Sigmoid colon (tissue), 6 donors: ENCODE measurements at regions not wholly inside any gene's neighbourhood (a gene's known extent, or its start where the extent isn't known, plus 50 kb on each side); places are given as distances from the start of the nearest gene placed in this dataset.
A peak's percentile ranks its signal among the peaks of the same experiment; 100 is the strongest.

Experiments
- DNase-seq: peaks from one replicate; pipeline ENCODE4 v3.0.0-alpha.2; 2019
- H3K27ac ChIP-seq, 4 donors: fragments of 200-600 bp; sonication (generic); one replicate each; pipeline ENCODE4 v1.5.1; 2016 to 2019; ENCODE audit warnings: mild to moderate bottlenecking in 1 of 4
- H3K27me3 ChIP-seq, 3 donors: fragments of 200-600 bp; sonication (generic); one replicate each; pipeline ENCODE4 v1.5.1; 2019; ENCODE audit warnings: mild to moderate bottlenecking in 1 of 3
- H3K36me3 ChIP-seq, 4 donors: fragments of 200-600 bp; sonication (generic); one replicate each; pipeline ENCODE4 v1.5.1; 2016 to 2019
- H3K4me1 ChIP-seq, 4 donors: fragments of 200-600 bp; sonication (generic); one replicate each; pipeline ENCODE4 v1.5.1; 2017 to 2019
- H3K4me3 ChIP-seq, 4 donors: fragments of 200-600 bp; sonication (generic); one replicate each; pipeline ENCODE4 v1.5.1; 2017 to 2019; ENCODE audit warnings: mild to moderate bottlenecking in 2 of 4, moderate library complexity in 1 of 4
- H3K9me3 ChIP-seq, 4 donors: fragments of 200-600 bp in 3 of 4; sonication (generic) in 3 of 4; one replicate each; pipeline versions ENCODE4 v1.5.1 to v1.6.1; 2013 to 2019
- EP300 ChIP-seq, 4 donors: sonication (generic); formaldehyde crosslinking; IDR thresholded peaks; one replicate each; pipeline ENCODE4 v1.6.1; 2017; ENCODE audit warnings: antibody characterized with exemption in 4 of 4
- POLR2A ChIP-seq, 2 donors: fragments of 450-650 bp; IDR thresholded peaks; one replicate each; pipeline ENCODE4 v1.6.1; 2016; ENCODE audit warnings: antibody characterized with exemption in 2 of 2, mild to moderate bottlenecking in 2 of 2, moderate library complexity in 2 of 2
- POLR2AphosphoS5 ChIP-seq, 4 donors: sonication (generic); formaldehyde crosslinking; IDR thresholded peaks; one replicate each; pipeline ENCODE4 v1.6.1; 2017; ENCODE audit warnings: antibody characterized with exemption in 4 of 4
- WGBS, 2 donors: extraction: QIAGEN DNeasy Blood & Tissue Kit; methylation state at CpG; one replicate each; pipeline ENCODE4 v1.1.7; 2013; 5-methylcytosine and 5-hydroxymethylcytosine counted together
- intact Hi-C: fragments of 100-400 bp; cut with DNase I; formaldehyde crosslinking; loops from one replicate; pipeline ENCODE4 v1.15.1; 2023
- TF ChIP-seq, protein P1 (sequence below), 4 experiments: fragments of 450-650 bp in 3 of 4; fragments of 200-600 bp in 1 of 4; IDR thresholded peaks; one replicate each; pipeline ENCODE4 v1.5.1; 2016 to 2019; ENCODE audit warnings: antibody characterized with exemption in 4 of 4, mild to moderate bottlenecking in 3 of 4, moderate library complexity in 2 of 4
- donor health status: healthy with polysubstance abuse.
- donor health status: healthy.

DNA sequence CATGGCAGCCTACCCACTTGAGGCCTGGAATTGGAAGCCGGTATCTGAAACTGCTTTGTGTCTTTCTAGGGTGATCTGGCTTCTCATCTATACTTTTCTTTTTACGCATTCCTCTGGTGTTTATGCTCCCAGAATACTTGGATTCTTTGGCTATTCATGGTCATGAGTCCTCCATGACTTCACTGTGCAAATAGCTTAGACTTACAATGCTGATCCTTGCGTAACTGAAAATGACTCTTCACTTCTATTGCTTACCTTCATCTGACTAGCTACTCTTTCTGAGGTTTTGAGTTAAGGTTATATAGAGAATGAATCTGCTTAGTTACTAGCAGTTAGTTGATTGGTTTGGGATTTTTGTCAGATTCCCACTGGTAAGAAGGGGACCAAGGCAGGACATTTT is 121.7 kb upstream of the NOVA1 start:
- intact Hi-C loops = no loop called here
- Histone ChIP-seq H3K27me3 (no peaks in the 10 kb centered on the region), H3K4me3 (no peak overlapping the region), H3K36me3 (no peaks in the 10 kb centered on the region), H3K9me3 (no peaks in the 10 kb centered on the region), H3K4me1 (no peaks in the 10 kb centered on the region), H3K27ac (no peak overlapping the region)
- DNase-seq = no peak
- 94 to 97% methylated on average over 3 of the region's 3 CpGs for WGBS, 2 donors
- no peak for TF ChIP-seq POLR2AphosphoS5 (IDR thresholded peaks at IDR 0.05)
- TF ChIP-seq, protein P1, sequence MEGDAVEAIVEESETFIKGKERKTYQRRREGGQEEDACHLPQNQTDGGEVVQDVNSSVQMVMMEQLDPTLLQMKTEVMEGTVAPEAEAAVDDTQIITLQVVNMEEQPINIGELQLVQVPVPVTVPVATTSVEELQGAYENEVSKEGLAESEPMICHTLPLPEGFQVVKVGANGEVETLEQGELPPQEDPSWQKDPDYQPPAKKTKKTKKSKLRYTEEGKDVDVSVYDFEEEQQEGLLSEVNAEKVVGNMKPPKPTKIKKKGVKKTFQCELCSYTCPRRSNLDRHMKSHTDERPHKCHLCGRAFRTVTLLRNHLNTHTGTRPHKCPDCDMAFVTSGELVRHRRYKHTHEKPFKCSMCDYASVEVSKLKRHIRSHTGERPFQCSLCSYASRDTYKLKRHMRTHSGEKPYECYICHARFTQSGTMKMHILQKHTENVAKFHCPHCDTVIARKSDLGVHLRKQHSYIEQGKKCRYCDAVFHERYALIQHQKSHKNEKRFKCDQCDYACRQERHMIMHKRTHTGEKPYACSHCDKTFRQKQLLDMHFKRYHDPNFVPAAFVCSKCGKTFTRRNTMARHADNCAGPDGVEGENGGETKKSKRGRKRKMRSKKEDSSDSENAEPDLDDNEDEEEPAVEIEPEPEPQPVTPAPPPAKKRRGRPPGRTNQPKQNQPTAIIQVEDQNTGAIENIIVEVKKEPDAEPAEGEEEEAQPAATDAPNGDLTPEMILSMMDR (IDR thresholded peaks at IDR 0.05) = no peak
- no peak for TF ChIP-seq EP300 (IDR thresholded peaks at IDR 0.05)
- no peak for TF ChIP-seq POLR2A (IDR thresholded peaks at IDR 0.05)

DNA sequence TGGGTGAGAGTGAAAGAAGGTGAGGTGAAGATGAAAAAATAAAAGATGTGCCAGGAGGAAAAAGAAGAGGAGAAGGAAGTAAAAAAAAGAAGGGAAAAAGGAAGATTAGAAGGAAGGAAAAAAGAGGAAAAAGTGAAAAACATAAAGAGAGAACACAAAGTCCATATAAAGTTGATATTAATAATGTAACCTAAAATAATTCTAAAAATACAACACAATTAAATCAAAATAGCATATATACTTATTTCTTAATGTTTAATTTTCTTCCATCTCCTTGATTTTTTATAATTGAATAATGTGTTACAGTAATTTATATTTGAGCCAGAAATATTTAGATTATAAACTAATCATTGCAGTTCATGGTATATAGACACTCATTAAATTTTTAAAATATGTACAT is 124.4 kb upstream of the NOVA1 start:
- no peaks in the 10 kb centered on the region for H3K36me3 ChIP-seq
- no peak overlapping the region for H3K4me3 ChIP-seq
- H3K27ac ChIP-seq = no peak overlapping the region
- H3K9me3 ChIP-seq = no peaks in the 10 kb centered on the region
- H3K4me1 ChIP-seq = no peaks in the 10 kb centered on the region
- intact Hi-C loops = no loop called here
- TF ChIP-seq POLR2AphosphoS5 (IDR thresholded peaks at IDR 0.05) (no peak), POLR2A (IDR thresholded peaks at IDR 0.05) (no peak), EP300 (IDR thresholded peaks at IDR 0.05) (no peak)
- TF ChIP-seq, protein P1 (IDR thresholded peaks at IDR 0.05) = no peak
- H3K27me3 ChIP-seq = no peaks in the 10 kb centered on the region
- no peak for DNase-seq

DNA sequence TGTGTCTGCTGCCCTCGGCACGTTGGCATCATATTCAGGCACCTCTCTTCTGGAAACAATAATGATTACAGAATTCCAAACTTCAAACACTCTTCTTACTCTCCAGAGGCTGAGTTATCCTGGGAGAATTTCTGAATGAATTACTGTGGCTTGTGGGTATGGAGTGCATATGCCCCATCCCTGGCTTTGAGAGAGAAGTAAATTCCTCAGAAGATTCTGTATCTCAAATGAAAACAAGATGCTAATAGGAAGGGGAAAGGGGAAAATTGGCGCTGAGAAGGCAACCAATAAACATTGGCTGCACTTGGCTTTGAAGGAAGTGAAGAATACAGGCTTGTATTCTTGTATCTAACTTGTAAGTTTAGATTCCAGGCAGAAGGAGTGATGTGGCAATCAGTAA is 132.0 kb upstream of the NOVA1 start:
- no peaks in the 10 kb centered on the region for H3K9me3 ChIP-seq
- no peaks in the 10 kb centered on the region for H3K27me3 ChIP-seq
- intact Hi-C loops = no loop called here

DNA sequence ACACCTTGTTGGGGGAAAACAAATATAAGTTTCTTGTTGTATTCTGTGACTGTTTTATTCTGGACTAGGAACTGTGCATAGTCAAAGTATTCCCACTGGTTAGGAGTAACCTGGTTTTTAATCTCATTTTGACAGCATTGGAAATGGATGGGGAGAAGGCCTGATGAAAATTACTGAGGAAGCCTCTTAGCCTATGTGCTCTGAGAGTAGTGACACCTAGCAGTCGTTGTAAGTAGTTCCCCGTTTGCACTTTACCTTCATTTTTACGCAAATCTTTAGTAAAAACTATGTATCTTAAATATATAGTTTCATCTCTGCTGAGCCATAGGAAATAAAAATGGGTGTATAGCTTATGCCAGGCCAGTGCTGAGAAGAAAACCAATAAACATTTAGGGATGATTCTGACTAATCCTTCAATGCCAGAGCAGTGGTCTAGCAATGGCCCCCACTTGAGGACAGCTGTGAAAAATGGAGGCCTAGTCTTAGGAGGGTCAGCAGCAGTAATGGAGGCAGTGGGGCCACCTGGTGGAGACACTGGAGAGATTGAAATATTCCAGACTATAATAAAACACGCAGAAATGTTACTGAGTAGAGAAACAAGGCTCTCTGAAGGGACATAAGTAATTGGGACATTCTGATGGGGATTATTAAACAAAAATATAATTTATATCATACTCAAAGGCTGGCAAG is 133.2 kb upstream of the NOVA1 start:
- intact Hi-C loops = no loop called here
- no peaks in the 10 kb centered on the region for H3K4me1 ChIP-seq
- no peaks in the 10 kb centered on the region for H3K36me3 ChIP-seq
- no peak overlapping the region for H3K4me3 ChIP-seq
- TF ChIP-seq EP300 (IDR thresholded peaks at IDR 0.05) (no peak), POLR2A (IDR thresholded peaks at IDR 0.05) (no peak), POLR2AphosphoS5 (IDR thresholded peaks at IDR 0.05) (no peak)
- TF ChIP-seq, protein P1 (IDR thresholded peaks at IDR 0.05) = peak in 1 of 4 experiments; percentile 33
- WGBS, 2 donors = 82 to 84% methylated on average over 4 of the region's 4 CpGs
- no peak for DNase-seq
- no peak overlapping the region for H3K27ac ChIP-seq
- no peaks in the 10 kb centered on the region for H3K9me3 ChIP-seq
- no peaks in the 10 kb centered on the region for H3K27me3 ChIP-seq

More for the DNA sequence above, 132.0 kb upstream of the NOVA1 start:
- Histone ChIP-seq H3K4me1 (no peaks in the 10 kb centered on the region), H3K4me3 (no peak overlapping the region), H3K27ac (no peak overlapping the region), H3K36me3 (no peaks in the 10 kb centered on the region)
- 71 to 80% methylated on average over 3 of the region's 3 CpGs for WGBS, 2 donors
- no peak for TF ChIP-seq POLR2AphosphoS5 (IDR thresholded peaks at IDR 0.05)
- TF ChIP-seq POLR2A (IDR thresholded peaks at IDR 0.05) = no peak
- TF ChIP-seq, protein P1 (IDR thresholded peaks at IDR 0.05) = no peak
- TF ChIP-seq EP300 (IDR thresholded peaks at IDR 0.05) = no peak
- no peak for DNase-seq

DNA sequence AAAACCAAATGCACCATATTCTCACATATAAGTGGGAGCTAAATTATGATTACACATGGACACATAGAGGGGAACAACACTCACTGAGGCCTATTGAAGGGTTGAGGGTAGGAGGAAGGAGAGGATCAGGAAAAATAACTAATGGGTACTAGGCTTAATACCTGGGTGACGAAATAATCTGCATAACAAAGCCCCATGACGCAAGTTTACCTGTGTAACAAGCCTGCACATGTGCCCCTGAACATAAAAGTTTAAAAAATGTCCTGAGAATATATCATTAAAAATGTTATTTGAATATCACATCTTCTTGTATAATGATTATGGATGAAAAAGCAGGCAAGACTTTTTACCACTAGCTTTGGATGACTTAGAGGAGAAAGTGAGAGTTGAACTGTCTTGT is 138.0 kb upstream of the NOVA1 start:
- 81 to 89% methylated on average over 2 of the region's 2 CpGs for WGBS, 2 donors
- no peaks in the 10 kb centered on the region for H3K9me3 ChIP-seq
- no peaks in the 10 kb centered on the region for H3K36me3 ChIP-seq
- no peak for DNase-seq
- H3K4me3 ChIP-seq = no peak overlapping the region
- H3K27me3 ChIP-seq = no peaks in the 10 kb centered on the region
- TF ChIP-seq, protein P1 (IDR thresholded peaks at IDR 0.05) = no peak
- TF ChIP-seq EP300 (IDR thresholded peaks at IDR 0.05) (no peak), POLR2A (IDR thresholded peaks at IDR 0.05) (no peak), POLR2AphosphoS5 (IDR thresholded peaks at IDR 0.05) (no peak)
- H3K4me1 ChIP-seq = no peaks in the 10 kb centered on the region
- no peak overlapping the region for H3K27ac ChIP-seq
- intact Hi-C loops = no loop called here
